Coronary artery (tissue), 2 donors: ENCODE measurements at regions not wholly inside any gene's neighbourhood (a gene's known extent, or its start where the extent isn't known, plus 50 kb on each side); places are given as distances from the start of the nearest gene placed in this dataset.

Source experiments
- DNase-seq: peaks from one replicate; pipeline ENCODE4 v3.0.0-alpha.2; 2017; ENCODE audit warnings: low spot score
- H3K27ac ChIP-seq, 2 donors: fragments of 200-600 bp; sonication (generic); one replicate each; pipeline ENCODE4 v1.5.1; 2016 to 2019
- H3K4me3 ChIP-seq: fragments of 200-600 bp; sonication (generic); 2 replicates; pipeline ENCODE4 v1.5.1; 2016; ENCODE audit warnings: mild to moderate bottlenecking, moderate library complexity
- TF ChIP-seq, protein P1 (sequence below): fragments of 200-600 bp; sonication (generic); IDR thresholded peaks from one replicate; pipeline ENCODE4 v1.5.1; 2019; ENCODE audit warnings: antibody characterized with exemption

DNA sequence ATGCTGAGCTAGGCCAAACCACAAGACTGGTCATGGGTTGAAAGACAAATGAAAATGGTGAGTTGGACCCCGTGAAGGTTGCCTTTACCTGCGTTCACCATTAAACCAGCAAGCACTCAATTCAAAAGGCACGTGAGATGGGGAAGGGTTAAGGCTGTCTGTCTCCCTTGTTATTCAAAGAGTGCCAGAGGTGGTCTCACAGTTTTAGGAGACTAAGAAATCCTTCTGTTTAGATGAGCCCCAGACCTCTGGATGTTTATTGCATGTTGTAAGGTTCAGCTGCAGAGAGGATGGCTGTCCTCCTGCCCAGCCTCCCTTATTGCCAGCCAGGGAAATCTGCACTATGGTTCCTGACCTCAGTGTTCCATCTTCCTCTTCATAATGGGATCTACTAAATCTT lies 498.0 kb upstream of the CELF2 start:
- TF ChIP-seq, protein P1, sequence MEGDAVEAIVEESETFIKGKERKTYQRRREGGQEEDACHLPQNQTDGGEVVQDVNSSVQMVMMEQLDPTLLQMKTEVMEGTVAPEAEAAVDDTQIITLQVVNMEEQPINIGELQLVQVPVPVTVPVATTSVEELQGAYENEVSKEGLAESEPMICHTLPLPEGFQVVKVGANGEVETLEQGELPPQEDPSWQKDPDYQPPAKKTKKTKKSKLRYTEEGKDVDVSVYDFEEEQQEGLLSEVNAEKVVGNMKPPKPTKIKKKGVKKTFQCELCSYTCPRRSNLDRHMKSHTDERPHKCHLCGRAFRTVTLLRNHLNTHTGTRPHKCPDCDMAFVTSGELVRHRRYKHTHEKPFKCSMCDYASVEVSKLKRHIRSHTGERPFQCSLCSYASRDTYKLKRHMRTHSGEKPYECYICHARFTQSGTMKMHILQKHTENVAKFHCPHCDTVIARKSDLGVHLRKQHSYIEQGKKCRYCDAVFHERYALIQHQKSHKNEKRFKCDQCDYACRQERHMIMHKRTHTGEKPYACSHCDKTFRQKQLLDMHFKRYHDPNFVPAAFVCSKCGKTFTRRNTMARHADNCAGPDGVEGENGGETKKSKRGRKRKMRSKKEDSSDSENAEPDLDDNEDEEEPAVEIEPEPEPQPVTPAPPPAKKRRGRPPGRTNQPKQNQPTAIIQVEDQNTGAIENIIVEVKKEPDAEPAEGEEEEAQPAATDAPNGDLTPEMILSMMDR = no peak
- Histone ChIP-seq H3K27ac (no peak overlapping the region), H3K4me3 (no peak overlapping the region)
- DNase-seq = no peak

DNA sequence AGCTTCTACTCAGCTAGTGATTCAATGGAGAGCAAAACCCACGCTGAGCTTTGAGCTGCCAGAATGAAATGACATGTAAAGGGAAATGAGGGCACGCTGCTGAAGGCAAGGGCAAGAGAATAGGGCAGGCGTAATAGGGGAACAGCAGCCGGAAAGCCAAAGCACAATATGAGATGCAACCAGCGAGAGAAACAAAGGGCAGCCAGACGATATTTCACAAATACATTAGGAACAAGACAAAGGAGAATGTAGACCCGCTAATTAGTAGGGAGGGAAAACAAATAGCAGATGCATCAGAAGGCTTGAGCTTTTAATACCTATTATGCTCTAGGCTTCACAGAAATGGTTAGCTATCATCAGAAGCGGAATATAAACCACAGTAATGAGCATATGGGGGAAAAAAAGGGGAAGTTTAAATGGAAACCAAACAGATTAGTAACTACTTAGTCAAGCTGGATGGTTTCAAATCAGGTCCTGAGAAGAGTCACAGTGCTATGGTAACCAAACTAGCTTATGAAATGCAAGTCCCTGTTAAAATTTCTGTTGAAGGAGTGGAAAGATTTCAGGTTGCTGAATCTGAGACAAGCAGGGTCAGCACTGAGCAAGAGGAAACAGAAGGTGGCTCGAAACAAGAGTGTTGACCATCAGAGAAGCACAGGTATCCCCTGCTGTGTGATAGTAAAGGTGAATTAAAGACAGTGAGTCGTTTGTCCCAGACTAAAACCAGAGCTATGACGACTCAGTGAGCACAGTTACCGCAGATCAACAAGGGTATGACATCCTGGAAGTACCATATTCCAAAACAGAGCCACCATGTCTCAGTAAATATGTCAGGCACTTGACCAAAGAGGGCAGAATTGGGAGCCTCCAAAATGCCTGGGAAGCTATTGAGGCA lies 496.9 kb upstream of the CELF2 start:
- TF ChIP-seq, protein P1 = no peak
- Histone ChIP-seq H3K27ac (no peak overlapping the region), H3K4me3 (no peak overlapping the region)
- no peak for DNase-seq

DNA sequence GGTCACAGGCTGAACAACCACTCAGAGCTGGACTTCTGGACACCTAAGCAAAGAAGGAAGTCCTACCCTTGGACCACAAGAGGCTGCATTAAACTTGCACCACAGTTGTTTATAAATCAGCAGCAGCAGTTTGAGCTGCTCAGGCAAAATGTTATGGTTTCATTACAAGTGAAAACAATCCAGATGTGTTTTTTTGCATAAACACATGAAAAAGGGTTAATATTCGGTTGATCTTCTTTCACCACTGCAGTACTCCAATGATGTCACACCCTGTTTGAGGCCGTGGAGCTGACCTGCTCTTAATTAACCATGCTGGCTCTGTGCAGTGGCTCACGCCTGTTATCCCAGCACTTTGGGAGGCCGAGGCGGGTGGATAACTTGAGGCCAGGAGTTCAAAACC lies 490.8 kb upstream of the CELF2 start:
- no peak overlapping the region for H3K27ac ChIP-seq
- no peak overlapping the region for H3K4me3 ChIP-seq
- DNase-seq = no peak
- TF ChIP-seq, protein P1 = no peak

DNA sequence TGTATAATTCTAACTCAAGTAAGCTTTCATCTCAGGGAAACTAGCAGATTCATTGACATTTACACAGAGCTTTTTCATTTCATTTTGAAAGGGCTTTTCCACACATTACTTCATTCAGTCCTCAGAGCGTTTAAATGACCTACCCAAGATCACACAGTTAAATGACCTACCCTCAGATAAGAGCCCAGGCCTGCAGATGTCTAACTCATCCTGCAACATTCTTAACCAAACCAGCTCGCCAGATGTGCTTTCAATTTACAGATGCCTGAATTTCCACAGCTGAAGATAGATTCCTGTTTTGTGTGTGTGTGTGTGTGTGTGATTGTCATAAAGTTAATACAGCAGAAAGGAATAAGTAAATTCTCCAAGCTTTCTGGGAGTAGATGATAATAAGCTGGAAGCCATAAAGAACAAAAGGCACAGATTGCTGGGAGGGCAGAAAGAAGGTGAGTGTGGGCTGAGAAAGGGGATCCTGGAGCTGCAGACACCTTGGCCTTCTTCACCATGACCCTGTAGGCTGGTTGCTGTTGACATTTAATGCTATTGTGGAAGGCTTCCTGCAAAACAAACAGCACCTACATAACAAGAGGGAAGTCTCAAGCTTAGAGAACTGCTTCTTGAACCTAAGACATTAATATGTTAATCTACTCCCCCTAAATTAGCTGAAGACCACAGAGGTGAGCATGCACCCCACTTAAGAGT lies 489.7 kb upstream of the CELF2 start:
- DNase-seq = no peak
- Histone ChIP-seq H3K4me3 (no peak overlapping the region), H3K27ac (no peak overlapping the region)
- TF ChIP-seq, protein P1 = no peak

DNA sequence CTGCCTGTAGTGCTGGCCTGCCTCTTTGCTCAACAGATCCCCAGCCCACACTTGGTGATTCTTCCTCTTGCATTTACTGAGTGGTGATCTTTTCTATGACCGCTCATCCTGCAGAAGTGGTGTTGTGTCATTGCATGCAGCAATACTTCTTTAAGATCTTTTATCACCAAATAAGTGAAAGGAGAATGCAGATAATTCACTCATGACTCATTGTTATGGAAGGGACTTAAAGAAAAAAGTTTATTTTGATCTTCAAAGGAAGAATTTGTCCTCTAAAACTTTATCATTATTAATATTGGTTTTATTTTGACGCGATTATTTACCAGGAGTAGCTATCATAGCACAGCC lies 489.1 kb upstream of the CELF2 start:
- DNase-seq = no peak

DNA sequence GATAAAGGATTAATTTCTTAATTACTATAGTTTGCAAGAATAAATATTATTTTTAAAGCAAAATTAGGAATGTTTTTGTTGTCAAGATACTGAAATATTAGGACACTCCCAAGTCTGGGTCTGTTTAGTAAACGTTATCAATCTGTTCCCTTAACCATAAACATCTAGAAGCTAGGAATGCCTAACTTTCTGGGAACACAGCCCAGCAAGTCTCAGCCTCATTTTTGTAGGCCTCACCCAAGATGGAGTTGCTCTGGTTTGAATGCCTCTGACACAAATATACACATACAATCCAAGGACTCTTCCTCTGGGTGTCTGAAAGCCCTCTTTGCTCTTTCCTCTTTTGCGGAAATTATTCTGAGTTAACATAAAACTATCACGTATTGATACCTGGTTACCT lies 487.4 kb upstream of the CELF2 start:
- DNase-seq = no peak
- no peak overlapping the region for H3K27ac ChIP-seq
- TF ChIP-seq, protein P1 = no peak
- no peak overlapping the region for H3K4me3 ChIP-seq

More for the DNA sequence above, 489.1 kb upstream of the CELF2 start:
- TF ChIP-seq, protein P1 = no peak
- Histone ChIP-seq H3K4me3 (no peak overlapping the region), H3K27ac (no peak overlapping the region)

DNA sequence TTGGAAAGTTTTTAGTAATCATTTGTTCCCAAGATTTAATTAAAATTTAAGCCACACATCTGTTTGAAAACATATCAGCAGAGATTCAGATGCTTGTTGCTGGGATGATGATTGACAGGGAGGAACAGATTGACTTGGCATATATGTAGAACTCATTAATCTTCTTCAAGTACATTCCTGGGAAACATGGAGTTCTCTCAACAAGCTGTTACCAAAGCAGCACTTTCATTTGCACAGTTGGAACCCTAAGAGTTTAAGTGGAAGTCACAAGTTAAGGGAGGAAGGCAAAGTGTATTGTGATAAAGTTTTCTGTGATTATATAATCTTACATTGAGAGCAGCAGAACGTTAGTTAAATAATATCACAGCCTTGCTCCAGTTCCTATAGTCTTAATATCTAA lies 485.4 kb upstream of the CELF2 start:
- no peak for DNase-seq
- TF ChIP-seq, protein P1 = no peak
- H3K27ac ChIP-seq = no peak overlapping the region

More for the DNA sequence above, 485.4 kb upstream of the CELF2 start:
- H3K4me3 ChIP-seq = no peak overlapping the region
